ENCODE measurements at regions not wholly inside any gene's neighbourhood (a gene's known extent, or its start where the extent isn't known, plus 50 kb on each side); places are given as distances from the start of the nearest gene placed in this dataset.
"Not testable (repeated sequence)": the region's sequence is repeated elsewhere in the genome, so short reads cannot be mapped to it uniquely, and the experiment has no call there.

DNA sequence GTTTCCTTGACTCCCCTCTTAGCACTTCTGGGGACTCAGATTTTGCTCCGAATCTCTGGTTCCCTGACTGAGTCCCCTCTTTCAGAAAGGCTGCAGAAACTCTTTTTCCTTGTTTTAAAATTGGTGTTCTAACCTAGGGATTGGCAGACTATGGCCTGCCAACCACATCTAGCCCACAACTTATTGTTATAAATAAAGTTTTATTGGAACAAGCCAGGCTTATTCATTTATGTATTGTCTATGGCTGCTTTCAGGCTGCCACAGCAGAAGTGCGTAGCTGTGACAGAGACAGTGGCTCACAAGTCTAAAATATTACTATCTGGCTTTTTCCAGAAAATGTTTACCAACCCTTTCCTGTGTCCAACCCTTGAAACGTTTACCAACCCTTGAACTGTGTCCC, 81.7 kb downstream of the IER5 start:
- no peak for DNase-seq (ENCODE audit: low read depth in 3 of 3, low spot score in 1 of 3)

DNA sequence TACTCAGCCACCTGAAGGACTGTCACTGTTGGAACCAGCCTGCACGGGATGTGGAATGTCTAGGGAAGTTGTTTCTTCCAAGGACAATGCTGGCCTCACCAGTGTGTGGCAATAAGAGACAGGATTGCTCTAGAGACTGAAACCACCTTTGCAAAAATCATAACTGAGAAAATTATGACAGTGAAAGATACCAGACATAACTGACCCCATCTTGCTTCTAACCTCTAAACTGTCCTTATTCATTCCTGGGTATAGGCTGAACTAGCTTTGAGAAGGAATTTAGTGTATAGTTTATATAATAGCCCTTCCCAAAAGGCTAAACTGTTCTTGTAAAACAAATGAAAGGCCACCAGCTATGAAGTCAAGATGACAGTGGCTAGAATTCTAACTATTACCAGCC, 83.6 kb downstream of the IER5 start:
- no peak for DNase-seq (ENCODE audit: low read depth in 3 of 3, low spot score in 1 of 3)

DNA sequence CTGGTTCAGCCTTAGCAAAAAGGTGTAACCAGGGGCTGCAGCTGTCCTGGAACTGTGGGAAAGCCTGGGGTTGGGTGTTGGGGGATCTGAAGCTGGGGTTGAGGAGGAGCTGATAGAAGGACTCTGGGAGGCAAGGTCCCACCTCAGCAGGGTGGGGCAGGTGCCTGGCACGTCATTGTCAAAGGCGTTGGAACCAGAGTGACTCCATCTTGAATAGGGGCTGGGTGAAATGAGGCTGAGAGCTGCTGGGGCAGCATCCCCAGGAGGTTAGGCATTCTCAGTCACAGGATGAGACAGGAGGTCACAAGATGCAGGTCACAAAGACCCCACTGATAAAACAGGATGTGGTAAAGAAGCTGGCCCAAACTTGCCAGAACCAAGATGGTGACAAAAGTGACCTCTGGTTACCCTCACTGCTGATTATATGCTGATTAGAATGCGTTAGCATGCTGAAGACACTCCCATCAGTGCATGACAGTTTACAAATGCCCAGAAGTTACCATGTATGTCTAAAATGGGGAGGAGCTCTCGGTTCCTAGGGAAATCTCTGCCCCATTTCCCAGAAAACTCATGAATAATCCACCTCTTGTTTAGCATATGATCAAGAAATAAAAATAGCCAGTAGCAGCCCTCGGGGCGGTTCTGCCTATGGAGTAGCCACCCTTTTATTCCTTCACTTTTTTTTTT, 85.4 kb downstream of the IER5 start:
- DNase-seq (ENCODE audit: low read depth in 3 of 3, low spot score in 1 of 3): no peak

- DNase-seq (ENCODE audit: low read depth in 3 of 3, low spot score in 1 of 3): no peak
These were observed 86.4 kb downstream of the IER5 start for GRCh38 chr1:181174861-181175260.

DNA sequence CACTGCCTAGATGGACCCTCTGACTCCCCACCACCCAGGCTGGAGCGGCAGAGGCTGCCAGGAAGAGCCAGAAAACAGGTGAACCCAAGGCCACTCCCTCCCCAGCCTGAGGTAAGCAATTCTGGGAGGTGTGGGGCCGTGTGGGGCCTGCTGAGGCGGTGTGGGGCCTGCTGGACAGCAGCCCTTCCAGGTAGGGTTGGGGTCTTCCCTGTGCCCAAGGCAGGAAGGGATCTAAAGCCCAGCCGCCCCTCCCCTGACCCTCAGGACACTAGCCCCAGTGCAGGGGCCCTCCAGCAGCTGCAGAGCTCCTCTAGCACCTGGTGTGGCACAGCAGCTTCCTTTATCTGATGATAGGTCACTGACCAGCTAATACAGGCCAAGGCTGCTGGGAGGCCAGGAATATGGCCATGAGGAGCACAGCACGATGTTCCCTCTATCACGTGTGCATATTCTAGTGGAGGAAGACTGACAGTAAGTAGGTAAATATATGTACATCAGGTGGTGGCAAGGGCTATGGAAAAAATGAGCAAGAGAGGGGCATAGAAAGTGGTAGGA, 86.9 kb downstream of the IER5 start:
- DNase-seq (ENCODE audit: low read depth in 3 of 3, low spot score in 1 of 3): no peak

- no peak for DNase-seq (ENCODE audit: low read depth in 3 of 3, low spot score in 1 of 3)
These were observed 87.5 kb downstream of the IER5 start for GRCh38 chr1:181175955-181176354.

GRCh38 chr1:181178241-181178879, 89.9 kb downstream of the IER5 start:
- no peak for DNase-seq (ENCODE audit: low read depth in 3 of 3, low spot score in 1 of 3)

GRCh38 chr1:181179279-181179986, 90.9 kb downstream of the IER5 start:
- DNase-seq (ENCODE audit: low read depth in 3 of 3, low spot score in 1 of 3): no peak

DNA sequence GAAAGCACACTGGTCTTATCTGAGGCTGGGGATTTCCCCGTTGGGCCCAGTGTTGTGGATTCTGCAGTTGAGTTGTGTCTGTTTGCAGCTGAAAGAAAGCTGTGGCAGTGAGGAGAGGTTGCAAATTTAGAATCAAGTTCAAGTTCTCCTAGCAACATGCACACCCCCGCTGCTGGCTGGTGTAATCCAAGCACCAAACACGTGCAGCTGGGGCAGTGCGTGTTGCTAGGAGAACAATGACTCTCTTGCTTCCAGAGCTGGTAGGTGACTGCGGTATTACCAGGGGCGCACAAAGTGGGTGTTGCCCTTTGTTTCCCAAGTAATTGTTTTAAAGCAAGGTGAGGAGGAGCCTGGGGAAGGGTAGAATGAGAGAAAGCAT, 91.5 kb downstream of the IER5 start:
- DNase-seq (ENCODE audit: low read depth in 3 of 3, low spot score in 1 of 3): no peak

DNA sequence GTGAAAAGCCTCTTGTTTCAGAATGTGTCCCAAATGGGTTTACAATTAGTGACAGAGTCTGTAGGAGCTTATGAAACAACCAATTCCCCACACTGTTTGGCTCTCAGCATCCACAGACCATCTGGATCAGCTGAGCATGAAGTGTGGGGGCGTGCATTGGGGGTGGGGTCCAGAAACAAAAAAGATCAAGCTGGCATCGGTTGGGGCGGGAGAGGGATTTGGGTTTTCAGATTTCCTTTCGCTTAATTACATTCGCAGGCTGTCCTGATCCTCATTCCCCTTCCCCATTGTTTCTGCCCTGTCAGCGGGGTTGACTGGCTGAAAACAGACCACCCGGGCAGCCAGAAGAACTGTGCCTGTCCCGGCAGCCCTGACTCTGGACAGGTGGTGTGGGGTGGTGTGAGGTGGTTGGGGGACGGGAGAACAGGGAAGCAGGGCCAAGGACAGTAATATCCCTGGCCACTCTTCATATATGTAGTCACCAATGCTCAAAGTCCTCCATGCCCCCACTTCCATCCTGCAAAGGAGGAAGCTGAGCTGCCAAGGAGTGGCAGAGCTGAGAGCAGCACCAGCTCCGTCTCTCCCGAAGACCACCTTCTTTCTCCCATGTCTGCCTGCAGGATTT, 92.0 kb downstream of the IER5 start:
- DNase-seq (ENCODE audit: low read depth in 3 of 3, low spot score in 1 of 3): no peak

GRCh38 chr1:181181792-181182585, 93.5 kb downstream of the IER5 start:
- no peak for DNase-seq (ENCODE audit: low read depth in 3 of 3, low spot score in 1 of 3)

- DNase-seq (ENCODE audit: low read depth in 3 of 3, low spot score in 1 of 3): no peak
These were observed 96.1 kb downstream of the IER5 start for GRCh38 chr1:181184621-181185020.

DNA sequence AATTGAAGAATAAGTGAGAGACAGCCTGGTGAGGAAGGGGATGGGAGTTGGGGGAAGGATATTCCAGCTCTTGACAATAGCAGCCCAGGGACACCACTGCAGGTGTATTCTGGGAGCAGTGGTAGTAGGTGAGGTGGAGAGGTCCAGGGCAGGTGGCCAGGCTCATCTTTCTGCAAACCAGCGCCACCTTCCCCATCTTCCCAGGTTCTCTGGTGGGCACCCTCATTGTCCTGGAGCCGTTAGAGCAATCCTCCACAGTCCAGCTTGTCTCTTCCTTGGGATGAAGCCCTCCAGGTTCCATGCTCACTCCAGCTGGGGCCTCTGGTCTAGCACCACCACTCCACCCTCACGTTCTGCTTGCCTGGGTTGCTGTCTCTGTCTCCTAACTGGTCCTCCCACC, 97.0 kb downstream of the IER5 start:
- no peak for DNase-seq (ENCODE audit: low read depth in 3 of 3, low spot score in 1 of 3)

DNA sequence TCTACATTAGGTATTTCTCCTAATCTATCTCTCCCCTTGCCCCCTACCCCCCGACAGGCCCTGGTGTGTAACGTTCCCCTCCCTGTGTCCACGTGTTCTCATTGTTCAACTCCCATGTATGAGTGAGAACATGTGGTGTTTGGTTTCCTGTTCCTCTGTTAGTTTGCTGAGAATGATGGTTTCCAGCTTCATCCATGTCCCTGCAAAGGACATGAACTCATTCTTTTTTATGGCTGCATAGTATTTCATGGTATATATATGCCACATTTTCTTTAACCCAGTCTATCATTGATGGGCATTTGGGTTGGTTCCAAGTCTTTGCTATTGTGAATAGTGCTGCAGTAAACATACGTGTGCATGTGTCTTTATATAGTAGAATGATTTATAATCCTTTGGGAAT, 97.6 kb downstream of the IER5 start:
- not testable (repeated sequence) for DNase-seq (ENCODE audit: low read depth in 3 of 3, low spot score in 1 of 3)

- no peak for DNase-seq (ENCODE audit: low read depth in 3 of 3, low spot score in 1 of 3)
These were observed 99.0 kb downstream of the IER5 start for GRCh38 chr1:181187337-181188126.

- DNase-seq (ENCODE audit: low read depth in 3 of 3, low spot score in 1 of 3): no peak
These were observed 100.7 kb downstream of the IER5 start for GRCh38 chr1:181189245-181189644.

DNA sequence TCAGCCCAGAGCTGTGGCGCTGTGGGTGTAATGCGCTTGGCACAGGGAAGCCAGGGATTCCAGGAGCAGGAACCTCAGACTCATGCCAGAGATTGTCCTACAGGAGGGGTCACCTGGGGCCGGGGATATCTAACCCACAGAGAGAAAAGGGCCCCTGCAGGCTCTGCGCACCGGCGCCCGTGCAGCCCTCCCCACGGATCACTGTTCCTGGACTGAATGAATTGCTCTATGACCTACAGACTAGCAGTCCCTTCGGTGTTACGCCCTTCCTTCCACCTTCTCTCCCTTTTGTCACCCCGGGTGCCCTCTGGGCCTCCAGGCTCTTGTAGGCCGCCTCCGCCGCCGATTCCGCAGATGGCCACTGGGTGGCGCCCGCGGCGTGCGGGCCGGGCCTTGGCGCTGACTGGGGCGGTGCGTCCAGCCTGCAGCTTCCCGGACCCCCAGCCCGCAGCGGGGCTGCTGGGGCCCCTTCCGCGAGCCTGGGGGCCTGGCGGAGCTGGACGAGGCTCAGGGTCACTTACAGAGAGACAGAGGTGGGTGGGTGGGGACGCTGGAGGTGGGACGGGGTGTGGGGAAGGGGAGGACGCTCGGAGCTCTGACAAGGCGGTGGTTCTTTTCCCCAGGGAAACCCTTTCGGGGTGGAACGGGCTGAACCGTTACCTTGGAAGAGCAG, 101.3 kb downstream of the IER5 start:
- peak; percentile 22 to 79 (median 55) for DNase-seq (ENCODE audit: low read depth in 3 of 3, low spot score in 1 of 3)

- DNase-seq (ENCODE audit: low read depth in 3 of 3, low spot score in 1 of 3): no peak
These were observed 102.0 kb downstream of the IER5 start for GRCh38 chr1:181190364-181191035.

DNA sequence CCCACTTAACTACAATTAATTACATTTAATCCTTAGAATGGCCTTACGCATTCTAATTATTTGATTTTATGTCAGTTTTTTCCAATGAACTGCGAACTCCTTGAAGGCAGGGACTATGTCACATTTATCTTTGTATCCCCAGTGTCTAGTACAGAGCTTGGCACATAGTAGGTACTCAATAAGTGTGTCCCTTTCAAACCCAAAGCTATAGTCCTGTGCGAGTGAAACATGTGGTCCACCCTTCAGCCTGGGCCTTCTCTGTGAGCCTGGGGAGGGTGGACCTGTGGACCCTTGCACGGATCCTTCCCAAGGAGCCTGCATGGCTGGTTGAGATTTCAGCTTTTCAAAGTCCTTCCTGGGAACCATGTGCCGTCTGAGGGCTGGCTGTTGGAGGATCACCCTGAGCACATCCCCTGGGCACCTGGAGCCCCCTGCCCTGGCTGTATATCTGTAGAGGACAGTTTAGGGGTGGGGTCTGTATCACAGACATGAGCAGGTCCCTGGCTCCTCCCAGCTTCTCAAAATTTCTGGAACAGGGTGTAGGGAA, 103.1 kb downstream of the IER5 start:
- DNase-seq (ENCODE audit: low read depth in 3 of 3, low spot score in 1 of 3): no peak
